CD4-positive, alpha-beta T cell treated with Interleukin-2 at 100 ng/mL for 4 hours (primary cell): ENCODE measurements at regions not wholly inside any gene's neighbourhood (a gene's known extent, or its start where the extent isn't known, plus 50 kb on each side); places are given as distances from the start of the nearest gene placed in this dataset.
"Not testable (repeated sequence)": the region's sequence is repeated elsewhere in the genome, so short reads cannot be mapped to it uniquely, and the experiment has no call there.

Experiments
- DNase-seq: peaks from one replicate; pipeline ENCODE4 v3.0.0-alpha.2; 2020; ENCODE audit warnings: low spot score

- no peak for DNase-seq
These were observed 55.4 kb downstream of the CTSL start for GRCh38 chr9:87781331-87781730.

GRCh38 chr9:87783180-87783579, 57.3 kb downstream of the CTSL start:
- DNase-seq, result no peak

GRCh38 chr9:87785315-87785970, 59.5 kb downstream of the CTSL start:
- not testable (repeated sequence) for DNase-seq

- no peak for DNase-seq
These were observed 60.5 kb downstream of the CTSL start for GRCh38 chr9:87786423-87786822.

- DNase-seq, result no peak
These were observed 61.0 kb downstream of the CTSL start for GRCh38 chr9:87786876-87787275.

- no peak for DNase-seq
These were observed 61.8 kb downstream of the CTSL start for GRCh38 chr9:87787735-87788134.

GRCh38 chr9:87792831-87793288, 66.9 kb downstream of the CTSL start:
- DNase-seq, result peak; percentile 62

- peak; percentile 4 for DNase-seq
These were observed 67.4 kb downstream of the CTSL start for GRCh38 chr9:87793292-87793691.

GRCh38 chr9:87795178-87795577, 69.3 kb downstream of the CTSL start:
- DNase-seq, result no peak

- no peak for DNase-seq
These were observed 70.3 kb downstream of the CTSL start for GRCh38 chr9:87796196-87796595.

GRCh38 chr9:87798261-87798833, 72.4 kb downstream of the CTSL start:
- DNase-seq, result no peak

- no peak for DNase-seq
These were observed 73.6 kb downstream of the CTSL start for GRCh38 chr9:87799503-87799902.

GRCh38 chr9:87800456-87800855, 74.5 kb downstream of the CTSL start:
- DNase-seq, result no peak

GRCh38 chr9:87801013-87801412, 75.1 kb downstream of the CTSL start:
- DNase-seq, result no peak

GRCh38 chr9:87803166-87803565, 77.2 kb downstream of the CTSL start:
- DNase-seq, result no peak

GRCh38 chr9:87803623-87804345, 77.9 kb downstream of the CTSL start:
- no peak for DNase-seq

- DNase-seq, result no peak
These were observed 77.4 kb upstream of the SPATA31E1 start for GRCh38 chr9:87805259-87805658.

GRCh38 chr9:87810008-87810407, 72.7 kb upstream of the SPATA31E1 start:
- DNase-seq, result no peak

GRCh38 chr9:87810679-87811178, 71.9 kb upstream of the SPATA31E1 start:
- DNase-seq, result no peak

GRCh38 chr9:87812375-87813118, 70.1 kb upstream of the SPATA31E1 start:
- DNase-seq, result peak; percentile 12

GRCh38 chr9:87813119-87813463, 69.6 kb upstream of the SPATA31E1 start:
- no peak for DNase-seq

- no peak for DNase-seq
These were observed 66.6 kb upstream of the SPATA31E1 start for GRCh38 chr9:87816036-87816435.

GRCh38 chr9:87818308-87818707, 64.4 kb upstream of the SPATA31E1 start:
- DNase-seq, result no peak
